SU-DHL-6 (cell line): ENCODE measurements at regions not wholly inside any gene's neighbourhood (a gene's known extent, or its start where the extent isn't known, plus 50 kb on each side); places are given as distances from the start of the nearest gene placed in this dataset.

Experiments
- H2AFZ ChIP-seq: fragments of 200-600 bp; sonication (generic); 2 replicates; pipeline ENCODE4 v1.6.1; 2014; ENCODE audit warnings: low read depth, mild to moderate bottlenecking, moderate library complexity, mixed read lengths, antibody characterized with exemption, low read length; ENCODE audit not compliant: severe bottlenecking
- H3F3A ChIP-seq: fragments of 200-600 bp; shearing (Covaris generic); 2 replicates; pipeline ENCODE4 v1.6.0; 2016; ENCODE audit warnings: antibody characterized with exemption, mild to moderate bottlenecking; ENCODE audit not compliant: insufficient read depth
- H3K27ac ChIP-seq: fragments of 200-600 bp; sonication (generic); 2 replicates; pipeline ENCODE4 v1.5.1; 2016; ENCODE audit warnings: low read depth, mild to moderate bottlenecking, low read length, moderate library complexity, mixed read lengths
- H3K27me3 ChIP-seq: fragments of 200-600 bp; sonication (generic), shearing (Covaris generic); 2 replicates; pipeline ENCODE4 v1.6.0; 2014; ENCODE audit warnings: mild to moderate bottlenecking, low read length
- H3K36me3 ChIP-seq: fragments of 200-600 bp; sonication (generic); 2 replicates; pipeline ENCODE4 v1.6.1; 2014; ENCODE audit warnings: mild to moderate bottlenecking, low read length, mixed read lengths
- H3K4me2 ChIP-seq: fragments of 300-600, 200-600 bp; shearing (Covaris generic), sonication (generic); 2 replicates; pipeline ENCODE4 v1.6.0; 2014; ENCODE audit warnings: low read length, low read depth, mild to moderate bottlenecking; ENCODE audit not compliant: poor library complexity, severe bottlenecking
- H3K4me3 ChIP-seq: fragments of 200-600 bp; sonication (generic); 2 replicates; pipeline ENCODE4 v1.5.1; 2014; ENCODE audit warnings: antibody characterized with exemption, low read length, mild to moderate bottlenecking, mixed read lengths; ENCODE audit not compliant: insufficient read depth, poor library complexity, severe bottlenecking
- H3K79me2 ChIP-seq: fragments of 200-600 bp; sonication (generic); 2 replicates; pipeline ENCODE4 v1.6.1; 2014; ENCODE audit warnings: mild to moderate bottlenecking, low read length, moderate library complexity; ENCODE audit not compliant: insufficient read depth
- H3K9ac ChIP-seq: fragments of 200-600 bp; sonication (generic); 2 replicates; pipeline ENCODE4 v1.7.0; 2014; ENCODE audit warnings: mild to moderate bottlenecking, low read length
- H3K9me2 ChIP-seq: fragments of 200-600 bp; sonication (generic); replicated peaks from 2 replicates; pipeline ENCODE4 v1.6.1; 2014; ENCODE audit warnings: low read length; ENCODE audit not compliant: insufficient read depth
- H3K9me3 ChIP-seq: fragments of 200-600 bp; sonication (generic); 2 replicates; pipeline ENCODE4 v1.6.1; 2014; ENCODE audit warnings: low read length, mixed read lengths; ENCODE audit not compliant: insufficient read depth
- H4K20me1 ChIP-seq: fragments of 200-600 bp; sonication (generic); 2 replicates; pipeline ENCODE4 v1.6.1; 2014; ENCODE audit warnings: low read depth, mild to moderate bottlenecking, antibody characterized with exemption, low read length, moderate library complexity, mixed read lengths
- CTCF ChIP-seq: fragments of 200-600 bp; sonication (generic); IDR thresholded peaks from one replicate; pipeline ENCODE4 v1.5.1; 2017; ENCODE audit warnings: antibody characterized with exemption, mild to moderate bottlenecking, low read length, moderate library complexity; ENCODE audit not compliant: insufficient read depth, poor library complexity, severe bottlenecking
- EZH2phosphoT487 ChIP-seq: fragments of 200-600 bp; sonication (generic), shearing (Covaris generic); conservative IDR thresholded peaks from 2 replicates; pipeline ENCODE4 v1.6.1; 2018; ENCODE audit warnings: mild to moderate bottlenecking, antibody characterized with exemption, low read length, moderate library complexity, mixed read lengths

- no peaks in the 10 kb centered on the region for H3F3A ChIP-seq
These were observed 467.0 kb downstream of the CDH10 start for GRCh38 chr5:24177821-24178220.

GRCh38 chr5:24183981-24184380, 460.8 kb downstream of the CDH10 start:
- Histone ChIP-seq H3K36me3 (no peaks in the 10 kb centered on the region), H3K4me3 (no peak overlapping the region), H3K9ac (no peak overlapping the region), H3K9me2 (no peaks in the 10 kb centered on the region), H3K79me2 (no peaks in the 10 kb centered on the region), H3K27ac (no peak overlapping the region), H2AFZ (no peak overlapping the region), H4K20me1 (no peaks in the 10 kb centered on the region), H3K4me2 (no peak overlapping the region), H3K9me3 (no peaks in the 10 kb centered on the region), H3F3A (no peaks in the 10 kb centered on the region), H3K27me3 (no peaks in the 10 kb centered on the region)
- TF ChIP-seq EZH2phosphoT487 (no peak), CTCF (no peak)

More at GRCh38 chr5:24177821-24178220, 467.0 kb downstream of the CDH10 start:
- no peak overlapping the region for H3K27ac ChIP-seq
- TF ChIP-seq EZH2phosphoT487 (no peak), CTCF (no peak)
- no peak overlapping the region for H3K9ac ChIP-seq
- H3K36me3 ChIP-seq, result no peaks in the 10 kb centered on the region
- H3K4me2 ChIP-seq, result no peak overlapping the region
- H3K27me3 ChIP-seq, result no peaks in the 10 kb centered on the region
- H3K4me3 ChIP-seq, result no peak overlapping the region
- H4K20me1 ChIP-seq, result no peaks in the 10 kb centered on the region
- H3K9me2 ChIP-seq, result no peaks in the 10 kb centered on the region
- no peaks in the 10 kb centered on the region for H3K9me3 ChIP-seq
- H3K79me2 ChIP-seq, result no peaks in the 10 kb centered on the region
- no peak overlapping the region for H2AFZ ChIP-seq

GRCh38 chr5:24188216-24188925, 456.4 kb downstream of the CDH10 start:
- H3K9me2 ChIP-seq, result no peaks in the 10 kb centered on the region
- no peak overlapping the region for H3K9ac ChIP-seq
- no peaks in the 10 kb centered on the region for H3F3A ChIP-seq
- no peaks in the 10 kb centered on the region for H3K36me3 ChIP-seq
- H3K27ac ChIP-seq, result no peak overlapping the region
- H3K4me2 ChIP-seq, result no peak overlapping the region
- no peaks in the 10 kb centered on the region for H4K20me1 ChIP-seq
- H3K27me3 ChIP-seq, result no peaks in the 10 kb centered on the region
- no peaks in the 10 kb centered on the region for H3K79me2 ChIP-seq
- TF ChIP-seq CTCF (no peak), EZH2phosphoT487 (no peak)
- H3K9me3 ChIP-seq, result no peaks in the 10 kb centered on the region
- H3K4me3 ChIP-seq, result no peak overlapping the region
- no peak overlapping the region for H2AFZ ChIP-seq
